HG02852 (cell line): ENCODE measurements at regions not wholly inside any gene's neighbourhood (a gene's known extent, or its start where the extent isn't known, plus 50 kb on each side); places are given as distances from the start of the nearest gene placed in this dataset.
A peak's percentile ranks its signal among the peaks of the same experiment; 100 is the strongest.

ENCODE experiments used
- ATAC-seq: cut with Tn5 transposase; IDR thresholded peaks from one replicate; pipeline ENCODE4 v1.9.1; 2021; ENCODE audit warnings: mild to moderate bottlenecking, moderate library complexity; ENCODE audit not compliant: unreplicated experiment

DNA sequence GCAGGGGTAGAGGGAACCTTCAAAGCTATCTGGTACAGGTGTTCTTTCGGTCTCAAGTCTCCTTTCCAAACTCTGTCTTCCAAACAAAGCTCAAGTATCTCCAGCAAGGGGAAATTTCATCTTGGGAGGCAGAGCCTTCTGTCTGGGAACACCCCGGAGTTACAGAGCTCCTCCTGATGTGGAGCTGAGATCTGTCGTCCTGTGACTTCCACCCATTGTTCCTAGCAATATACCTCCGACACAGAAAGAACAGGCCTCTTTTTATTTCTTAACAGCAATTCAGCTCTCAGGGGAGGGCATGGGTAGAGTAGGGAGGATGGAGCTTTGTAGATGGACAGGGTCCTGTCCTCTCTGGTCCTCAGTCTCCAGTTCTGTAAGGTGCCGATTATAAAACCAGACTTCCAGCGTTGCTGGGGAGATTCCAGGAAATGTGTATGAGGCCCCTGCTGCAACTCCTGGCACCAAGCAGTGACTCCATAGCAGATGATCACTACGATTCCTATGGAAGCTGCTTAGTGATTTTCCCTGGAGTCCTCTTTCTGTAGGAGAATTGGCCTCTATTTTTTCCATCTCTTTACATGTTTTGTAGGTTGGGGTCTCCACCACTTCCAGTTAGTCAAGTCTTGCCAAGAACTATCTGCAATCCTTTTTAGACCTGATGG, 56.0 kb upstream of the ARGLU1 start:
- ATAC-seq, result no peak

DNA sequence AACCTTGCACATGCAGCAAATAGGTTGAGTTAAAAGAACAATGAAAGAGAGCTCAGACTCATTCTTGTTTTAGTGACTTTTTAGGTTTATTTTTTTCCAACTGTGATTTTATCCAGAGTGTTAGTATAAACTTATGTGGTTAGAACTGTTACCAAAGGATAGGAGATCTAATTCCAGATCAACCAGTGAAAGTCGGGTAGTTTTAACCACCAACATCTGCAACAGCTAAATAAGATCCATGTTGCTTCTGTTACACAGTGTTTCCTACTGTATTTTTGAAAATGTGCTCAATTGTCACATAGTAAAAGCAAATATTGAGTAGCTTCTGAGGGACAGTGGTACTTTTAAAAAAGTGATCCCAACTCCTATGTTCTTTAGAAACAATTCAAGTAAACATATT, 53.9 kb upstream of the ARGLU1 start:
- ATAC-seq, result no peak

DNA sequence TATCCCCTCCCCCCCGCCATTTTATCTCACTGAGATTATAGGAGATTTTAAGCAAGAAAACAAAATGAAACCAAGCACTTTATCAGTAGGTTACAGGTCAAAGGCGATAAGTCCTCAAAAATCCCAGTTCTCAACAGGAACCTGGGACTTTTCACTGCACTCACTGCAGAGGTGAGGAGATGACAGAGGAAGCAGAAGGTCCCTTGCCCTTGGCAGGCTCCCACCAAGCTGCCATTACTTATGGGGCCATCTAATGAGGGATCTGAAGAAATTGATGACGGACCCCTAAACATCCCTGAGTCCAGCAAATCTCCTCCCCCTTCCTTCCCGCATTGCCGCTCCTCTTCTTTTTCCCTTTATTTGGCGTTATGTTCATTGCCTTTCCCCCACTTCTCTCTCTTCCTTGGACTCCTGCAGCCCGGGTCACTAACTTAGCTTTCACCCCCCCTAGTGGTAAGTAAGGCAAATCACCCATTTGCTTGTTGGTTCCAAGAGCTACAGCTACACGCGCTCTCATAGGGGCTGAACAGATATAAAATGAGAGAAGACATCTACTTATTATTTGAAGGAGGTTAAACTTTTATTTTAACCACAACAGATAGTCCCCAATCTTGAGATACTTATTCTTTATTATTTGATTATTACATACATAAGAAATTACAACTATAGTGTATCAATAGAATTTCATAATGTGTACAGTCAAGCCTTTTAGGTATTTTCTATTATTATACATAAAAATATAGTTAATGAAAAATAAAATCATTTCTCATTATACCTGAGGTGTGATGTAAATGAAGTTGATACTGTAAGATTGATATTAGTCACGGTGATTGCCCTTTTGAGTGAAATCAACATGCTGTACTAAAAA, 52.0 kb upstream of the ARGLU1 start:
- ATAC-seq, result peak; percentile 95
